ENCODE measurements at regions not wholly inside any gene's neighbourhood (a gene's known extent, or its start where the extent isn't known, plus 50 kb on each side); places are given as distances from the start of the nearest gene placed in this dataset.

DNA sequence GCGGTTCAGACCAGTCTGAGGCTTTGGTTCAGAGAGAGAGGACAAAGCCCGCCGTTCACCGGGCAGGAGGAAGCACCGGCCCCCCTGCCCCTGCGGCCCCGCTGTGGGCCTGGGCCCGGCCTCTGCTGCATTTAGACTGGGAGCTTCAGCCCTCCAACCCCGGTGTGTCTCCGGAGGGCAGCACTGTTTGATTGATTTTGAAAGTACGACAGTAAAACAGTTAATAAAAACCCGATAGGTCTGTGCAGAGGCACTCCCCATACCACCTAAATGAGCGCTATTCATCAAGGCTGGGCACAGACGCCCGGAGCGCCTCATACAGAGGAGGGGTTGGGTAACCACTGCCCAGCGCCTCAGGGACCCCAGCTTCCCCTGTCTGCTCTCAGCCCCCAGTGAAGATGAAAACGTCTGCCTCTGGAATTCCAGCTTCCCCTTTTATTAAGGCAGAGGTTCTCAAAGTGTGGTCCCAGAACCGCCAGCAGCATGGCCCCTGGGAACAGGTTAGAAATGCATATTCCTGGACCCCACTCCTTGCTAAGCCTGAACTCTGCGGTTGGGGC lies 256.7 kb upstream of the TLE3 start:
- TF ChIP-seq POLR2AphosphoS5 (IDR thresholded peaks at IDR 0.05; ENCODE audit: low read depth, low read length) (no peak), CBX3 (IDR thresholded peaks at IDR 0.05; ENCODE audit: low read depth) (no peak), FOSL1 (IDR thresholded peaks at IDR 0.05; ENCODE audit: low read depth) (no peak), EZH2 (IDR thresholded peaks at IDR 0.05) (no peak), RAD21 (IDR thresholded peaks at IDR 0.05; ENCODE audit: low read depth) (no peak), ELF1 (IDR thresholded peaks at IDR 0.05; ENCODE audit: borderline replicate concordance, low read depth) (no peak), YY1 (IDR thresholded peaks at IDR 0.05; ENCODE audit: extremely low read depth, insufficient replicate concordance, low read depth, low read length) (no peak), POLR2A (IDR thresholded peaks at IDR 0.05; ENCODE audit: borderline replicate concordance, extremely low read depth, insufficient read depth, insufficient read length) (no peak)
- TF ChIP-seq, protein P1, sequence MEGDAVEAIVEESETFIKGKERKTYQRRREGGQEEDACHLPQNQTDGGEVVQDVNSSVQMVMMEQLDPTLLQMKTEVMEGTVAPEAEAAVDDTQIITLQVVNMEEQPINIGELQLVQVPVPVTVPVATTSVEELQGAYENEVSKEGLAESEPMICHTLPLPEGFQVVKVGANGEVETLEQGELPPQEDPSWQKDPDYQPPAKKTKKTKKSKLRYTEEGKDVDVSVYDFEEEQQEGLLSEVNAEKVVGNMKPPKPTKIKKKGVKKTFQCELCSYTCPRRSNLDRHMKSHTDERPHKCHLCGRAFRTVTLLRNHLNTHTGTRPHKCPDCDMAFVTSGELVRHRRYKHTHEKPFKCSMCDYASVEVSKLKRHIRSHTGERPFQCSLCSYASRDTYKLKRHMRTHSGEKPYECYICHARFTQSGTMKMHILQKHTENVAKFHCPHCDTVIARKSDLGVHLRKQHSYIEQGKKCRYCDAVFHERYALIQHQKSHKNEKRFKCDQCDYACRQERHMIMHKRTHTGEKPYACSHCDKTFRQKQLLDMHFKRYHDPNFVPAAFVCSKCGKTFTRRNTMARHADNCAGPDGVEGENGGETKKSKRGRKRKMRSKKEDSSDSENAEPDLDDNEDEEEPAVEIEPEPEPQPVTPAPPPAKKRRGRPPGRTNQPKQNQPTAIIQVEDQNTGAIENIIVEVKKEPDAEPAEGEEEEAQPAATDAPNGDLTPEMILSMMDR (IDR thresholded peaks at IDR 0.05 in 2 of 3, conservative IDR thresholded peaks at IDR 0.05 in 1 of 3; ENCODE audit: borderline replicate concordance in 1 of 3, insufficient read depth in 1 of 3, low read depth in 2 of 3, low read length in 2 of 3) = no peak
- TF ChIP-seq, protein P2, sequence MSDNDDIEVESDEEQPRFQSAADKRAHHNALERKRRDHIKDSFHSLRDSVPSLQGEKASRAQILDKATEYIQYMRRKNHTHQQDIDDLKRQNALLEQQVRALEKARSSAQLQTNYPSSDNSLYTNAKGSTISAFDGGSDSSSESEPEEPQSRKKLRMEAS (IDR thresholded peaks at IDR 0.05) = no peak
